GM12891 (cell line): ENCODE measurements at regions not wholly inside any gene's neighbourhood (a gene's known extent, or its start where the extent isn't known, plus 50 kb on each side); places are given as distances from the start of the nearest gene placed in this dataset.

Experiments
- DNase-seq: peaks from one replicate; pipeline ENCODE4 v3.0.0; 2011; ENCODE audit warnings: low spot score; ENCODE audit not compliant: insufficient read length
- FAIRE-seq: peaks from 2 replicates; lab custom pipeline; 2011; peaks lifted over from hg19 to GRCh38; lab: Jason Lieb, UNC
- PAX5 ChIP-seq: IDR thresholded peaks from 2 replicates; pipeline ENCODE4 v1.6.1; 2011; ENCODE audit warnings: low read length, moderate library complexity, mild to moderate bottlenecking; ENCODE audit not compliant: insufficient read depth, severe bottlenecking
- POLR2A ChIP-seq: IDR thresholded peaks from 2 replicates; pipeline ENCODE4 v1.6.1; 2011; ENCODE audit warnings: low read depth, low read length, control low read depth
- POLR2AphosphoS5 ChIP-seq: IDR thresholded peaks from 2 replicates; pipeline ENCODE4 v1.6.1; 2011; ENCODE audit warnings: low read depth, low read length, control low read depth
- POU2F2 ChIP-seq: IDR thresholded peaks from 2 replicates; pipeline ENCODE4 v1.6.1; 2011; ENCODE audit warnings: low read depth, mild to moderate bottlenecking, control low read depth, low read length, moderate library complexity
- SPI1 ChIP-seq: IDR thresholded peaks from 2 replicates; pipeline ENCODE4 v1.6.1; 2011; ENCODE audit warnings: low read depth, low read length, control low read depth
- TAF1 ChIP-seq: IDR thresholded peaks from 2 replicates; pipeline ENCODE4 v1.6.1; 2011; ENCODE audit warnings: low read depth, low read length, control low read depth

GRCh38 chr17:79415909-79416308, 194.9 kb downstream of the RBFOX3 start:
- TF ChIP-seq TAF1 (no peak), POU2F2 (no peak), POLR2AphosphoS5 (no peak), SPI1 (no peak), PAX5 (no peak), POLR2A (no peak)
- DNase-seq (no peak), FAIRE-seq (no peak)

- no peak for DNase-seq
- no peak for TF ChIP-seq SPI1
- no peak for TF ChIP-seq PAX5
- no peak for TF ChIP-seq POLR2A
- no peak for TF ChIP-seq TAF1
- no peak for TF ChIP-seq POU2F2
- no peak for TF ChIP-seq POLR2AphosphoS5
- no peak for FAIRE-seq
Measured at GRCh38 chr17:79415365-79415764, 195.5 kb downstream of the RBFOX3 start.

GRCh38 chr17:79414793-79415211, 196.0 kb downstream of the RBFOX3 start:
- DNase-seq (no peak), FAIRE-seq (no peak)
- TF ChIP-seq PAX5 (no peak), POU2F2 (no peak), POLR2A (no peak), POLR2AphosphoS5 (no peak), SPI1 (no peak), TAF1 (no peak)

- TF ChIP-seq TAF1, result no peak
- TF ChIP-seq POU2F2, result no peak
- no peak for FAIRE-seq
- no peak for DNase-seq
Measured at GRCh38 chr17:79414063-79414792, 196.6 kb downstream of the RBFOX3 start.

- FAIRE-seq (no peak), DNase-seq (no peak)
- TF ChIP-seq TAF1, result no peak
- TF ChIP-seq SPI1, result no peak
- TF ChIP-seq POLR2AphosphoS5, result no peak
- TF ChIP-seq POLR2A, result no peak
- TF ChIP-seq PAX5, result no peak
- TF ChIP-seq POU2F2, result no peak
Measured at GRCh38 chr17:79413611-79414010, 197.2 kb downstream of the RBFOX3 start.

GRCh38 chr17:79412886-79413390, 197.9 kb downstream of the RBFOX3 start:
- FAIRE-seq, result no peak
- TF ChIP-seq PAX5 (no peak), POU2F2 (no peak), TAF1 (no peak), SPI1 (no peak), POLR2AphosphoS5 (no peak), POLR2A (no peak)
- DNase-seq, result no peak

GRCh38 chr17:79412110-79412509, 198.7 kb downstream of the RBFOX3 start:
- DNase-seq (no peak), FAIRE-seq (peak; percentile 54)
- TF ChIP-seq POLR2AphosphoS5, result no peak
- TF ChIP-seq SPI1, result no peak
- no peak for TF ChIP-seq TAF1
- TF ChIP-seq POU2F2, result no peak
- TF ChIP-seq PAX5, result no peak
- no peak for TF ChIP-seq POLR2A

- no peak for TF ChIP-seq POLR2A
- no peak for TF ChIP-seq TAF1
- no peak for TF ChIP-seq POU2F2
- no peak for TF ChIP-seq PAX5
- FAIRE-seq (no peak), DNase-seq (no peak)
Measured at GRCh38 chr17:79411419-79411818, 199.4 kb downstream of the RBFOX3 start.

- DNase-seq, result no peak
- TF ChIP-seq POLR2AphosphoS5 (no peak), PAX5 (no peak), POU2F2 (no peak), TAF1 (no peak), POLR2A (no peak), SPI1 (no peak)
- no peak for FAIRE-seq
Measured at GRCh38 chr17:79410681-79411080, 200.2 kb downstream of the RBFOX3 start.

GRCh38 chr17:79408251-79408650, 202.6 kb downstream of the RBFOX3 start:
- FAIRE-seq (no peak), DNase-seq (no peak)
- TF ChIP-seq PAX5 (no peak), POU2F2 (no peak), TAF1 (no peak), SPI1 (no peak), POLR2AphosphoS5 (no peak), POLR2A (no peak)
